Stimulated activated CD4-positive, alpha-beta T cell treated with anti-CD3 and anti-CD28 coated beads, Interleukin-2, amount 100 ng/mL, for 48 hours (primary cell): ENCODE measurements at regions not wholly inside any gene's neighbourhood (a gene's known extent, or its start where the extent isn't known, plus 50 kb on each side); places are given as distances from the start of the nearest gene placed in this dataset.

Experiments used
- DNase-seq, 2 donors: peaks; one replicate each; pipeline ENCODE4 v3.0.0-alpha.2; 2020

DNA sequence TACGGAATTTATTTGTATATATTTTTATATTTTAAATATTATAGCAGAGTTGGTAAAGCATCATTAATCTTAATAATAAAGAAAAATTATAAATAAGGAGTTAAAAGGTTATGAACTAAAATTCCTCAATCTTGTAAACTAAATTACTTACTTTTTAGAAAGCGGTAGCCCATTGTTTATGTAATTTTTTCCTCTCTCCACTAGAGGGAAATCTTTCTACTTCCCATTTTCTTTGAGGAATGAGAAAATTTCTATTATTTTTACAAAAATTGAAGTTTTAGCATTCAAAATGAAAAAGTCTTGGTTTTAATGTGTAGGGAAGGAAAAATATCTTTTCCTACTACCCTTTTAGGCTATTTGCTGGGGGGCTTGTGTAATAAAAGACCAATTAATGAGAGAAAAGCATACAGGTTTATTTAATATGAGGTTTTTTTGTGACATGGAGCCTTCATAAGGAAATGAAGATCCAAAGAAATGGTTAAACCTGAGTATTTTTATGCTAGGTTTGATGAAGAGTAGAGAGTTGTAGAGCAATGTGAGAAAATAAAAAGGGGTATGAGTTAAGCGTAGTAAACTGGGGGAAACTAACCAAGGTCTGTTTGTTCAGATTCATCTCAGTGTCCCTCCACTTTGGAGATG lies 68.7 kb upstream of the ADAD1 start:
- no peak for DNase-seq

GRCh38 chr4:122313006-122313646 lies 65.7 kb upstream of the ADAD1 start:
- DNase-seq = no peak

DNA sequence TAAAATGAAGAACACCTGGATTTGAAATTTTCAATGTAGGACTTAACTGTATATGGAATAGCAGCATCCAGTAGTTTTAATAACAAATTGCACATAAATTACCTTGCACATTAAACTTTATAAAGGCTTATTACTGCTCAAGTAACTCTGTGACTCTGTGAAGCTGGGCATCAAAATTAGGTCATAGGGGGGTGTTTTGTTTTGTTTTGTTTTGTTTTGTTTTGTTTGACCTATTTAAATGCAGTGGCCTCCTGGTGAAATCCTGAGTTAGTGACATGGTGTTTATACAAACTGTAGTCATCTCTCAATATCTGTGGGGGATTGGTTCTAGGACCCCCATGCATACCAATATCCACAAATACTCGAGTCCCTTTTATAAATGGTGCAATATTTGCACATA lies 51.9 kb upstream of the ADAD1 start:
- no peak for DNase-seq

- DNase-seq = no peak
Measured at GRCh38 chr4:122328893-122329292, 49.9 kb upstream of the ADAD1 start.
